ENCODE measurements at regions not wholly inside any gene's neighbourhood (a gene's known extent, or its start where the extent isn't known, plus 50 kb on each side); places are given as distances from the start of the nearest gene placed in this dataset.

DNA sequence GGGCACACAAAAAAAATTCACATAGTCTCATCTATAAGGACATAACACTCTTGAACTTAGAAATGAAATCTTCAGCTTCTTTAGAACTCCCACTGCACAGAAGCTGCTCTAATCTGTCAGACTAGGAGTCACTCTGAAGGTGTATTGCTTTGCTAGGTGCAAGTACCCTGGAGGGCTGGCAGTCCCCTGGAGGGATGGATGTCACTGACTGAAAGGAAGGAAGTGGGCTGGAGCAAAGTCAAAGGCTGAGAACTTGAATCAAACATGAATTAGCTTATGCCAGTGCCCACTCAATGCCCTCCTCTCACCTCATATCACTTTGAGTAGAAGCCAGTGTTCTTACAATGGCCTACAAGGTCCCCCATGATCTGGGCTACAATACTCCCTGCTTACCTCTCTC is 140.3 kb upstream of the ANKRD1 start:
- H3K4me1 ChIP-seq (ENCODE audit: control insufficient read depth in 1 of 2, insufficient read depth in 1 of 2, low read depth in 1 of 2, low read length in 1 of 2): no peaks in the 10 kb centered on the region
- no peak overlapping the region for H3K27ac ChIP-seq
- H3K36me3 ChIP-seq: no peaks in the 10 kb centered on the region
- TF ChIP-seq, protein P1, sequence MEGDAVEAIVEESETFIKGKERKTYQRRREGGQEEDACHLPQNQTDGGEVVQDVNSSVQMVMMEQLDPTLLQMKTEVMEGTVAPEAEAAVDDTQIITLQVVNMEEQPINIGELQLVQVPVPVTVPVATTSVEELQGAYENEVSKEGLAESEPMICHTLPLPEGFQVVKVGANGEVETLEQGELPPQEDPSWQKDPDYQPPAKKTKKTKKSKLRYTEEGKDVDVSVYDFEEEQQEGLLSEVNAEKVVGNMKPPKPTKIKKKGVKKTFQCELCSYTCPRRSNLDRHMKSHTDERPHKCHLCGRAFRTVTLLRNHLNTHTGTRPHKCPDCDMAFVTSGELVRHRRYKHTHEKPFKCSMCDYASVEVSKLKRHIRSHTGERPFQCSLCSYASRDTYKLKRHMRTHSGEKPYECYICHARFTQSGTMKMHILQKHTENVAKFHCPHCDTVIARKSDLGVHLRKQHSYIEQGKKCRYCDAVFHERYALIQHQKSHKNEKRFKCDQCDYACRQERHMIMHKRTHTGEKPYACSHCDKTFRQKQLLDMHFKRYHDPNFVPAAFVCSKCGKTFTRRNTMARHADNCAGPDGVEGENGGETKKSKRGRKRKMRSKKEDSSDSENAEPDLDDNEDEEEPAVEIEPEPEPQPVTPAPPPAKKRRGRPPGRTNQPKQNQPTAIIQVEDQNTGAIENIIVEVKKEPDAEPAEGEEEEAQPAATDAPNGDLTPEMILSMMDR (IDR thresholded peaks at IDR 0.05): no peak
- H3K9me3 ChIP-seq: no peaks in the 10 kb centered on the region
- H3K4me3 ChIP-seq (ENCODE audit: low read depth in 1 of 2, low read length in 1 of 2): no peak overlapping the region
- H3K27me3 ChIP-seq: no peaks in the 10 kb centered on the region

DNA sequence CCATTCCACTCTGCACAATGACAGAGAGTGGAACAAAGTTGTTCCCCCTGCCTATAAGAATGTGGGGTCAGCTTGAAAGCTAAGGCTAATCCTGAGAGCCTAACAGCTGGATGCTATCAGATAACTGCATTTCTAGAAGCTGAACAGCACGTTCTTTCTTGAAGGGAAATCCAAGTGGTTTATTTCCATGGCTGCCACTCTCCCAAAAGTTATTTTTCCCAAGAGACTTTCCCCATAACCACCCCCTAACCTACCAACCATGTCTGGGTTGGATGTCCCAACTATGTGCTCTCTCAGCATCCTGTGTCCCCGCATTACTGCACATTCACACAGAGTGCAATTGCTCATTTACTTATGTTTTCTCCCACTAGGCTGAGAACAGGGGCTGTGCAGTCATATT is 140.7 kb upstream of the ANKRD1 start:
- Histone ChIP-seq H3K27ac (no peak overlapping the region), H3K27me3 (no peaks in the 10 kb centered on the region), H3K4me1 (ENCODE audit: control insufficient read depth in 1 of 2, insufficient read depth in 1 of 2, low read depth in 1 of 2, low read length in 1 of 2) (no peaks in the 10 kb centered on the region), H3K36me3 (no peaks in the 10 kb centered on the region), H3K9me3 (no peaks in the 10 kb centered on the region), H3K4me3 (ENCODE audit: low read depth in 1 of 2, low read length in 1 of 2) (no peak overlapping the region)
- TF ChIP-seq, protein P1 (IDR thresholded peaks at IDR 0.05): no peak

GRCh38 chr10:91062091-91062490 is 141.2 kb upstream of the ANKRD1 start:
- no peaks in the 10 kb centered on the region for H3K9me3 ChIP-seq
- H3K4me1 ChIP-seq (ENCODE audit: control insufficient read depth in 1 of 2, insufficient read depth in 1 of 2, low read depth in 1 of 2, low read length in 1 of 2): no peaks in the 10 kb centered on the region
- H3K4me3 ChIP-seq (ENCODE audit: low read depth in 1 of 2, low read length in 1 of 2): no peak overlapping the region
- H3K27me3 ChIP-seq: no peaks in the 10 kb centered on the region
- H3K36me3 ChIP-seq: no peaks in the 10 kb centered on the region
- TF ChIP-seq, protein P1 (IDR thresholded peaks at IDR 0.05): no peak
- H3K27ac ChIP-seq: no peak overlapping the region

DNA sequence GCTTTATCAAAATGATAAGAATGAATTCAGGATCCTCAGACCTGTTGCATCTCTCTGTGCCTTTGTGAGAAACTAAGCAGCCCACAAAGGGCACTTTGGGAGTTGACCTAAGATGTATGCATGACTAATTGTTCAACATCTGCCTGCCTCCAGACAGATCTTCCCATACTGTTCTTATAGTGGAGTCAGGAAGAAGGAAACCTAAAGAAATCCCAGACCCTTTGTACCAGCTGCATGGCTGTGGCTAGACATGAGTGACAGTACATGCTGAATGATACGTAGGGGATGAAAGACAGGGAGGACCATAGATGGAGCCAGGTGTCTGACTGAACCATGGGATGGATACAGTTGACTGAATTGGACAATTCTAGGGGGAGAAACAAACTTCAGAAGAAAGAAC is 148.7 kb upstream of the PCGF5 start:
- TF ChIP-seq, protein P1 (IDR thresholded peaks at IDR 0.05): no peak
- no peaks in the 10 kb centered on the region for H3K4me1 ChIP-seq (ENCODE audit: control insufficient read depth in 1 of 2, insufficient read depth in 1 of 2, low read depth in 1 of 2, low read length in 1 of 2)
- H3K27ac ChIP-seq: no peak overlapping the region
- no peaks in the 10 kb centered on the region for H3K36me3 ChIP-seq
- H3K27me3 ChIP-seq: peaks cover 5% of the 10 kb centered on the region
- no peak overlapping the region for H3K4me3 ChIP-seq (ENCODE audit: low read depth in 1 of 2, low read length in 1 of 2)
- no peaks in the 10 kb centered on the region for H3K9me3 ChIP-seq

- Histone ChIP-seq H3K9me3 (no peaks in the 10 kb centered on the region), H3K36me3 (no peaks in the 10 kb centered on the region), H3K27me3 (peaks cover 16% of the 10 kb centered on the region), H3K4me3 (ENCODE audit: low read depth in 1 of 2, low read length in 1 of 2) (no peak overlapping the region), H3K4me1 (ENCODE audit: control insufficient read depth in 1 of 2, insufficient read depth in 1 of 2, low read depth in 1 of 2, low read length in 1 of 2) (no peaks in the 10 kb centered on the region), H3K27ac (no peak overlapping the region)
- TF ChIP-seq, protein P1 (IDR thresholded peaks at IDR 0.05): no peak
These were observed 147.0 kb upstream of the PCGF5 start for GRCh38 chr10:91073286-91073979.
